Thoracic aorta (tissue), 2 donors: ENCODE measurements at regions not wholly inside any gene's neighbourhood (a gene's known extent, or its start where the extent isn't known, plus 50 kb on each side); places are given as distances from the start of the nearest gene placed in this dataset.

Experiments
- ATAC-seq: fragments of 150-250 bp; one replicate; pipeline ENCODE4 v1.8.0; 2017; ENCODE audit warnings: low read depth; ENCODE audit not compliant: insufficient number of reproducible peaks, low FRiP score
- DNase-seq: peaks from one replicate; pipeline ENCODE4 v3.0.0-alpha.2; 2020; ENCODE audit warnings: low spot score
- H3K27ac ChIP-seq, 2 donors: fragments of 200-600 bp; sonication (generic); 1 replicate in 1 of 2; 2 replicates in 1 of 2; pipeline ENCODE4 v1.5.1; 2016; ENCODE audit warnings: mild to moderate bottlenecking in 2 of 2, moderate library complexity in 2 of 2
- H3K27me3 ChIP-seq: fragments of 200-600 bp; sonication (generic); replicated peaks from 2 replicates; pipeline ENCODE4 v1.6.0; 2016; ENCODE audit warnings: mild to moderate bottlenecking; ENCODE audit not compliant: insufficient read depth
- H3K36me3 ChIP-seq: fragments of 200-600 bp; sonication (generic); one replicate; pipeline ENCODE4 v1.5.1; 2016
- H3K4me1 ChIP-seq, 2 donors: fragments of 200-600 bp; sonication (generic); 1 replicate in 1 of 2; 2 replicates in 1 of 2; pipeline versions ENCODE4 v1.5.1 to v1.6.0; 2016; ENCODE audit warnings: low read depth in 2 of 2, mild to moderate bottlenecking in 1 of 2; ENCODE audit not compliant: control insufficient read depth in 1 of 2
- H3K4me3 ChIP-seq: fragments of 200-600 bp; sonication (generic); 2 replicates; pipeline ENCODE4 v1.5.1; 2016; ENCODE audit warnings: mild to moderate bottlenecking
- H3K9me3 ChIP-seq: fragments of 200-600 bp; sonication (generic); 2 replicates; pipeline ENCODE4 v1.5.1; 2016
- CTCF ChIP-seq: fragments of 200-600 bp; sonication (generic); IDR thresholded peaks from one replicate; pipeline ENCODE4 v1.5.1; 2019; ENCODE audit warnings: antibody characterized with exemption

DNA sequence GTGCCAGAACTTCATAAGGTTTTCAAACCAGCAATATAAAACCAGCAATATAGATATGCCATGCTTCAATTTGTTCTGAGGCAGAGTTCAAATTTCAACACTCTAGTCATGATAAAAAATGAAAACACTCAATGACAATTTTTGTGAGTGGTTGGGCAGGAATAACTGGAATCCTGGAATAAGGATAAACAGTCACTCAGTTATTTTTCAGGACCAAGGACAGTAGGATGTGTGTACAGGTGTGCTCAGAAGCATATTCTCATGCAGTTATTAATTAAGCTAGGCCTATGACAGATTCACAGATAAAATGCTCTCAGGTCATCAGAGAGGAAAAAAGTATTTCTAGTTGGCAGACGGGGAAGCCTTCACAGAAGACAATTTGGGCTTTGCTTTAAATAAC, 117.3 kb upstream of the PPP2R2B start:
- Histone ChIP-seq H3K9me3 (no peaks in the 10 kb centered on the region), H3K27ac (no peak overlapping the region), H3K27me3 (no peaks in the 10 kb centered on the region), H3K36me3 (no peaks in the 10 kb centered on the region), H3K4me3 (no peak overlapping the region), H3K4me1 (no peaks in the 10 kb centered on the region)
- ATAC-seq (no peak), DNase-seq (no peak)
- TF ChIP-seq CTCF, result no peak

DNA sequence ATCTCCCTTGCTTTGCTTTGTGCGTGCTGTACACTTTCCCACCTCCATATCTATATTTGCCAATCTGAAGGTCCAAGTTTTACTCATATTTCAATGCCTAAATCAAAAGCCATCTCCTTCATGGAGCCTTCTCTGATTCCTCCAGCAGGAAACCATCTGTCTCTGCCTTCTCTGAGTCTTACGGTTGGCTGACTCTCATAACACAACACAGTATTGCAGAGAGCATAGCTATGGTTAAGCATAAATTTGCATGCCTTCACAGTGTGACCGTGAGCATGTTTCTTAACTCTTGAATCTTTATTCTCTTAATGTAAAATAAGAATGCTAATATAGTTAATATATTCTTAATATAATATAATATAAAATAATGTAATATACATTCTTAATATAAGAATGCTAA, 136.8 kb upstream of the PPP2R2B start:
- no peak for TF ChIP-seq CTCF
- no peak for ATAC-seq
- H3K36me3 ChIP-seq, result no peaks in the 10 kb centered on the region
- H3K4me3 ChIP-seq, result no peak overlapping the region
- no peak overlapping the region for H3K27ac ChIP-seq
- H3K4me1 ChIP-seq, result no peaks in the 10 kb centered on the region
- no peak for DNase-seq
- no peaks in the 10 kb centered on the region for H3K27me3 ChIP-seq
- no peaks in the 10 kb centered on the region for H3K9me3 ChIP-seq

GRCh38 chr5:147017191-147017590, 138.6 kb upstream of the PPP2R2B start:
- H3K4me3 ChIP-seq, result no peak overlapping the region
- DNase-seq, result no peak
- no peaks in the 10 kb centered on the region for H3K9me3 ChIP-seq
- TF ChIP-seq CTCF, result no peak
- no peaks in the 10 kb centered on the region for H3K36me3 ChIP-seq
- H3K4me1 ChIP-seq, result no peaks in the 10 kb centered on the region
- no peaks in the 10 kb centered on the region for H3K27me3 ChIP-seq
- no peak for ATAC-seq
- H3K27ac ChIP-seq, result no peak overlapping the region

- H3K9me3 ChIP-seq, result no peaks in the 10 kb centered on the region
- no peaks in the 10 kb centered on the region for H3K27me3 ChIP-seq
- H3K4me1 ChIP-seq, result no peaks in the 10 kb centered on the region
- no peaks in the 10 kb centered on the region for H3K36me3 ChIP-seq
- DNase-seq, result no peak
- no peak for ATAC-seq
- no peak overlapping the region for H3K4me3 ChIP-seq
- TF ChIP-seq CTCF, result no peak
- no peak overlapping the region for H3K27ac ChIP-seq
Measured at GRCh38 chr5:147017621-147018020, 139.1 kb upstream of the PPP2R2B start.

- Histone ChIP-seq H3K36me3 (no peaks in the 10 kb centered on the region), H3K27me3 (no peaks in the 10 kb centered on the region), H3K27ac (no peak overlapping the region), H3K4me1 (no peaks in the 10 kb centered on the region), H3K9me3 (no peaks in the 10 kb centered on the region), H3K4me3 (no peak overlapping the region)
- TF ChIP-seq CTCF, result no peak
- ATAC-seq (no peak), DNase-seq (no peak)
Measured at GRCh38 chr5:147018812-147019211, 140.3 kb upstream of the PPP2R2B start.
